Renal cortex interstitium (tissue), 11 donors: ENCODE measurements at regions not wholly inside any gene's neighbourhood (a gene's known extent, or its start where the extent isn't known, plus 50 kb on each side); places are given as distances from the start of the nearest gene placed in this dataset.

ENCODE experiments used
- DNase-seq, 11 donors: peaks; one replicate each; pipeline ENCODE4 v3.0.0-alpha.2; 2013; ENCODE audit warnings: low read depth in 9 of 11, low spot score in 4 of 11; ENCODE audit errors: extremely low read depth in 1 of 11

DNA sequence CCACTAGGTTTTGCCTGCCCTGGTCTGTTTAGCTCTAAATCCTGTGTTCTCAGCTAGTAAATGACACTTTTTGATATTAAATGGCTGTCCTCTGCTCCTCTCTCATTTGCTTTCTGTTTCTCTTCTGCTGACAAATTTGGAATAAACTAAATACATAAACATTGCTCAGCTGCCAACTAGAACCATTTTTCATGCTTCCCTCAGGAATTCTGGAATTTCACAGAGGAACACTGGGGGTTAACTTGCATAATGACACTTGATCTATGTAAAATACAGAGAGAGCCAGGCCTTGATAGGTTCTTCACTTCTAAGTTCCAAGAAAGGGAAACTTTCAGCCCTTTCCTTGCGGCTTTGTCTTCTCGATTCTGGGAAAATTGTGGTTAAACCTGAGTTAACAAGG, 450.6 kb upstream of the ST6GAL2 start:
- DNase-seq, result peak in 2 of 11 donors; percentile 23 to 45

DNA sequence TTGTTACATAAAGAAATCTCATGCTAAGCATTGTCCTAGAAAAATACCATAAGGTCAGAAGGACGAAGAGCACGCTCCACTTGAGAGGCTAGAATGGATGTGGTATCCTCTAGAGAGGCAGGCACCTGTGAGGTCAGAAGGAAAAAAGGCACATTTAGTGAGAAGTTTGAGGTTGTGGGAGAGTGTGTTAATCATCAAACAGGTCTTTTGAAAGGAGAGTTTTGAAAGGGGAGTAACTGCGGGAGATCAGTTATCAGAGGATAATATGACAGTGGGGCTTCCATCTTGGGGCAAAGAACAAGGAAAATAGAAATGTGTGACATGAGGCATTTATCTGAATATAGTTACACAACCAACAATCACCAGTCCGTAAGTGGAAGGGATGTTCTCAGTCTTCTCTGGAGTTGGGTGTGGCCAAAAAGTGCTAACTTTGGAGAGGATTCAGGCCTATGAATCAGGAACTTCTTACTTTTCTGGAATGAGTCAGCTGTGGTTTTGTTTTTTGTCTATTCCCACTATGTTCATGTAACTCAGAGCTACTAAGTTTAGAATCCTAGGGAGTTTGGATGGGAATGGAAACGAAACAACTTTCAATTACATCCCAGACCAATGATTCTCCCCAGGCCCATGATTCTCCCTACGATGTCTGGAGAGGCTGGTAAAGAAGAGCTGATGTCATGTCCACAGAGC, 451.4 kb upstream of the ST6GAL2 start:
- DNase-seq, result no peak

- no peak for DNase-seq
These were observed 452.1 kb upstream of the ST6GAL2 start for GRCh38 chr2:107338059-107338458.

DNA sequence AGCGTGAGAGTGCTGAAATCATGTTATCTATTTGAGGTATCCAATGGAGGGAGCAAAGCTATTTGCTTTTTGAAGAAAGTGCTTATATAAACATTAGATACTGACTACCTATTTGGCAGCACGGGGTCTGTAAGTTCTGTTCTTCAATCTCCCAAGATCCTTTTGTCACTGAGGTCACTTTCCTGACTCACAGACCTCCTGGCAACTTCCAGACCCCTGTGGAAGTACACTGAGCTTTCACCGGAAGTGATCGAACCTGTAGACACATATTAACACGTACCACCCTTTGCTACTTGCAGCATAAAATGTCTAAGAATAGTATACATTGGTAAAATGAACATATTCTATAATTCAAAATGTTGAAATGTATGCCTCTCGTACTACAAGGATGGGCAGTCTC, 452.6 kb upstream of the ST6GAL2 start:
- no peak for DNase-seq

GRCh38 chr2:107340955-107341354, 455.0 kb upstream of the ST6GAL2 start:
- DNase-seq, result no peak

- DNase-seq, result no peak
These were observed 463.4 kb upstream of the ST6GAL2 start for GRCh38 chr2:107349329-107349728.

DNA sequence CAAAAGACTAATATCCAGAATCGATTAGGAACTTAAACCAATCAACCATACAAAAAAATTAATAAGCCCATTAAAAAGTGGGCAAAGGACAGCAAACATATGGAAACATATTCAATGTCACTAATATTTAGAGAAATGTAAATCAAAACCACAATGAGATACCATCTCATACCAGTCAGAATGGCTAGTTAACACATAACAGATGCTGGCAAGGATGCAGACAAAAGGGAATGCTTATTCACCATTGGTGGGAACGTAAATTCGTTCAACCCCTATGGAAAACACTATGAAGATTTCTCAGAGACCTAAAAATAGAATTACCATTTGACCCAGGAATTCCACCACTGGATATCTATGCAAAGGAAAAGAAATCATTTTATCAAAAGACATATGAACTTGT, 468.2 kb upstream of the ST6GAL2 start:
- no peak for DNase-seq

DNA sequence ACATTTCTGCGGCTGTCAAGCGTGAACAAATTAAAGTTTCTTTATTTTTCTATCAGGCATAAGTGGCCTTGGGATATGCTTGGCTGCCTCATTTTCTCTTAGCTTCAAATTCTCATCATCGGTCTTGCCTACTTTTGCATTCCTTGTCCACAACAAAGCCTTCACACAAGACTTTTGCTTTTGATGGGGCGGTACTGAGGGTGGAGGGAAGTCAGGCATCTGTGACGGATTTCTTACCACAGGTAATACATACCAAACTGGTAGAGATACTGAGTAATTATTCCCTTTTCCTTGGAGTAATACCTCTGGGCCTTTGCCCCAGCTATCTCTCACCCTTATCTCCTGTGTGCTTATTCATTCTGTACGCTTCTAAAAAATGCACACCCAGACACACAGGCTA, 468.3 kb upstream of the RGPD4 start:
- DNase-seq, result peak in 3 of 11 donors; percentile 22 to 43 (median 32)

DNA sequence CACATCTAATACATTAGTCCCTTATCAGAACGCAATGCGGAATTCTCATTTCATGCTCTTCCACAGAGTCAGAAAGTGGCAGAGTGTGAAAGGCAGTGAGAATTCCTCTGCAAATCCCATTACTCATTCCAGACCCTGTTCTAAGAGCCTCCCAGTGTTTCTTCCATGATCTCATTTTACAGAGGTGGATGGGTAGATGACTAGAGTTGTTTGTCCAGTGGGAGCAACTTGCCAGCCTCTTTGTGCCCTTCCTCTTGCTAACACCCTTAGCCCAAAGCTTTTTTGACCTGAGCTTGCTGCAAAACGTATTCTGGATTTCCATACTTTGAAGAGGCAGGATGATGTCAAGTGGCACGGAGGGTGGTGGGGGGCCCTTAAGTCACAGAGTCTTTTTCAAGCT, 467.7 kb upstream of the RGPD4 start:
- DNase-seq, result no peak

DNA sequence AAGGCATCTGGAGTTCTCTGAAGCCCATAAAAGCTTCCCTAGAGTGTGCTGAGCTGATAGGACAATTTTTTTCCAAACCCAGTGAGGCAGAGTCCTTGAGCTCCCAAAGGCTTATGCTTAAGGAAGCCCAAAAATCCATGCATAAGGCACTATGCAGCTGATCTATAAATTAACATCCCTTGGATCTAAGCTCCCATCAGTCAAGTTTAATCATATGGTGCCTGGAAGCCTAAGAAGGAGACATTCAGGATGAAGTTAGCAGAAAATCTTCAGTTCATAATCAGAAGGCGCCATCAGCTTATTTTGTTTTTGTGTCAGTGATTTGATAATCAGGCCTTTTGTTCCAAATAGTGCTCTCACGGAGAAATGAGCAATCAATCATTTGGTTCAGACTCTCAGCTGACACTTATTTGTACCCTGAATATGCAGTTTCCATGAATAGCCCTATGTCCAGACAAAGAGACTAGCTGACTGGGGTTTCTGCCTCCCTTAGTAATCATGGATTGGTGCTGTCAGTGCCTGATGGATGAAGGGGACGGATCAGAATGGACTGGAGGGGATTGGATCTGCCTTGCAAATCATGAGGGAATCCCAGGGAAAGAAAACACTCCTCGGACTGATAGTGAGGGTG, 464.8 kb upstream of the RGPD4 start:
- DNase-seq, result no peak

- no peak for DNase-seq
These were observed 463.7 kb upstream of the RGPD4 start for GRCh38 chr2:107362993-107363392.

DNA sequence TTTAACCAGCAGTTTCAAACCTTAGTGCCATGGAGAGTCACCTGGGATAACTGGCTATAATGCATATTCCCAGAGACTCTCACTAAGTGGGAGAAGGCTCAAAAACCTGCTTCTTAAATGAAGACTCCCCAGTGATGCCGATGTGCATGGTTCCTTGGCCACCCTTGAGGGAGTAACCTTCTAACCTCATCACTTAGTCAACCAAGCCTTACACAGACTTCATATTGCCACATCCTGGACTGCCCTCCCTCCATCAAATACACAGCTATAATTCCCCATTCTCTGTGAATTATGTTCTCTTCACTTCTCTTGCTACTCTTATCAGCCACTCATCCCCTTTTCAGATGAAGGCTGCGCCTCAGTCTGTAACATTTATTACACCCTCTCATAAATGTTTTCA, 462.9 kb upstream of the RGPD4 start:
- no peak for DNase-seq

DNA sequence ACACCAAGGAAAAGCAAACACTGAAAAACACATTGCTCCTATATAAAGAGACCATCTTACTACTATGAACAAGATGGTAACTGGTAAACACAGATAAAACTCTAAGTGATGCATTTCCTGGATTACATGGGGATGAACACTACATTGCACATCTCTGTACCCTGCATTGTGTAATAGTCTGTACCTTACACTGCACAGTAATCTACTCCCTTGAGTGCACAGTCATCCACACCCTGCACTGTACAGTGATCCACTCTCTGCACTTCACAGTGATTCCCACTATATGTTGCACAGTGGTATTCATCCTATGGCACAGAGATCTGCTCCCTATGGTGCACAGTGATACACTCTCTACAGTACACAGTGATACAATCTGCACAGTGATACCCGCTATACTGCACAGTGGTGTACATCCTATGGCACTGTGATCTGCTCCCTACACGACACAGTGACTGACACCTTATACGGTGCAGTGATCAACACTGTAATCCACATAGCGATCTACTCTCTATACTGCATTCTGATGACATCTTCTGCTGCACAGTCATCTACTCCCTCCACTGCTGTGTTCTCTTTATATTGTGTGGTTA, 462.2 kb upstream of the RGPD4 start:
- DNase-seq, result no peak

GRCh38 chr2:107374249-107374648, 452.4 kb upstream of the RGPD4 start:
- DNase-seq, result no peak

DNA sequence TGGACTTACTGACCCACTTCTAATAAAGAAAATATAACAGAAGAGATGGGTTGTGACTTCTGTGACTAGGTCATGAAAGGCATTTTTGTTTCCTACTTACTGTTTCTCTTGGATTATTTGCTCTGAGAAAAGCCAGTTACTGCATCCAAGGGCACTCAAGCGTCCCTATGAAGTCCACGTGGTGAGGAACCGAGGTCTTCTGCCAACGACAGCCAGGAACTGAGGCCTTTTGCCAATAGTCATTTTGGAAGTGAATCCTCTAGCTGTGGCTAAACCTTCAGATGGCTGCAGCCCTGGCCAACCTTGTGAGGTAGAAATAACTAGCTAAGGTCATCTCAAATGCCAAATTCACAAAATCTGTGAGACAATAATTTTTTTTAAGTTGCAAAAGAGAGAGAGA, 449.8 kb upstream of the RGPD4 start:
- no peak for DNase-seq

DNA sequence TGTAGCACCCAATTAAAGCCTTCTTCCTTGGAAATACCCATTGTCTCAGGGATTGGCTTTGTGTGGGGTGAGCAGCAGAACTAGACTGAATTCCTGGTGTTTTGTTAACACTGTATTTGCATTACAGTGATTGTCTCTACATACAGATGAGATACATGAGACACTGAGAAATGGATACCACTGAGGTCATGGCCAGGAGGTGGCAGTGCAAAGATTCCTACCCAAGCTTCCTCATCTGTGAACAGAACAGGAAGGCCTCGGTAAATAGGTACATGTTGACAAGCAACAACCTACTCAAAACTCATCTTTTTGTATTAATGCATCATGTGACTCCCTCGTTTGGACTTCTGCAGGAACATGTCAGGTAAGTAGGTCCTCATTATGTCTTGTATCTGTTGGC, 445.8 kb upstream of the RGPD4 start:
- DNase-seq, result no peak

GRCh38 chr2:107383691-107384090, 443.0 kb upstream of the RGPD4 start:
- DNase-seq, result no peak

GRCh38 chr2:107384422-107384821, 442.3 kb upstream of the RGPD4 start:
- no peak for DNase-seq

GRCh38 chr2:107385921-107386320, 440.8 kb upstream of the RGPD4 start:
- DNase-seq, result no peak

GRCh38 chr2:107392241-107392704, 434.4 kb upstream of the RGPD4 start:
- no peak for DNase-seq

GRCh38 chr2:107393516-107393915, 433.2 kb upstream of the RGPD4 start:
- DNase-seq, result no peak
